ENCODE measurements at regions not wholly inside any gene's neighbourhood (a gene's known extent, or its start where the extent isn't known, plus 50 kb on each side); places are given as distances from the start of the nearest gene placed in this dataset.

- POLR2A ChIA-PET, result no interaction called here
- BruUV-seq (replicated peaks), result no TSS peak
- Histone ChIP-seq H2AFZ (ENCODE audit: control insufficient read depth, low read depth, low read length) (no peak overlapping the region), H3K4me3 (no peak overlapping the region), H3K36me3 (ENCODE audit: control insufficient read depth in 2 of 2, insufficient read depth in 2 of 2, low read length in 1 of 2) (no peaks in the 10 kb centered on the region), H4K20me1 (ENCODE audit: control insufficient read depth, insufficient read depth) (no peaks in the 10 kb centered on the region), H3K27me3 (replicated peaks in 1 of 2; ENCODE audit: control insufficient read depth in 2 of 2, insufficient read depth in 2 of 2, low read length in 1 of 2) (no peaks in the 10 kb centered on the region), H3K9me3 (replicated peaks; ENCODE audit: control insufficient read depth, insufficient read depth, low read length) (no peaks in the 10 kb centered on the region), H3K9ac (ENCODE audit: control insufficient read depth, insufficient read depth, low read length) (no peak overlapping the region), H3K79me2 (ENCODE audit: control insufficient read depth, insufficient read depth, low read length) (no peaks in the 10 kb centered on the region), H3K27ac (ENCODE audit: control insufficient read depth, insufficient read depth) (no peak overlapping the region), H3K4me1 (ENCODE audit: control insufficient read depth, insufficient read depth, low read length) (no peaks in the 10 kb centered on the region), H3K4me2 (ENCODE audit: control insufficient read depth, insufficient read depth) (no peak overlapping the region)
- SMC1A ChIA-PET (ENCODE audit: uncharacterized antibody, unreplicated experiment), result interaction anchor here (1.3 kb wide), 1 partner anchor 20 kb away, joined by 3 read pairs; no protein-coding TSS in a partner anchor
- RAD21 ChIA-PET (ENCODE audit: unreplicated experiment), result no interaction called here
- 0% methylated on average over 1 of the region's 1 CpG for WGBS (ENCODE audit: insufficient coverage, insufficient replicate concordance, low lambda C conversion rate, missing lambda C conversion rate)
- TF ChIP-seq ATF2 (IDR thresholded peaks at IDR 0.05; ENCODE audit: low read length), result no peak
- TF ChIP-seq REST (IDR thresholded peaks at IDR 0.05; ENCODE audit: low read depth, low read length), result no peak
- no peak for TF ChIP-seq SREBF1 (IDR thresholded peaks at IDR 0.05; ENCODE audit: low read length)
- TF ChIP-seq MAX (IDR thresholded peaks at IDR 0.05; ENCODE audit: low read depth, low read length), result no peak
- no peak for TF ChIP-seq CBX5 (IDR thresholded peaks at IDR 0.05; ENCODE audit: low read depth)
- TF ChIP-seq PKNOX1 (IDR thresholded peaks at IDR 0.05), result no peak
- no peak for TF ChIP-seq ETV6 (conservative IDR thresholded peaks at IDR 0.05 in 1 of 2, IDR thresholded peaks at IDR 0.05 in 1 of 2; ENCODE audit: borderline replicate concordance in 1 of 2, low read depth in 1 of 2)
- TF ChIP-seq ZBED1 (IDR thresholded peaks at IDR 0.05; ENCODE audit: borderline replicate concordance), result no peak
- TF ChIP-seq RFX5 (IDR thresholded peaks at IDR 0.05; ENCODE audit: low read depth, low read length), result no peak
- no peak for TF ChIP-seq PAX8 (IDR thresholded peaks at IDR 0.05)
- TF ChIP-seq PML (IDR thresholded peaks at IDR 0.05; ENCODE audit: low read length), result no peak
- DNase-seq (ENCODE audit: low read depth, low spot score), result no peak
- no peak for ATAC-seq
- FAIRE-seq, result no peak
- intact Hi-C loops (cut with micrococcal nuclease; ENCODE audit: unreplicated experiment), result no loop called here
- in situ Hi-C loops (cut with MboI), result no loop called here
- CTCF ChIA-PET, result interaction anchor here (1.6 kb wide), 1 partner anchor 20 kb away, joined by 3 read pairs; no protein-coding TSS in a partner anchor
Observed at GRCh38 chr18:61710082-61710620, 182.7 kb downstream of the RNF152 start.
